Naive thymus-derived CD4-positive, alpha-beta T cell (primary cell): ENCODE measurements at regions not wholly inside any gene's neighbourhood (a gene's known extent, or its start where the extent isn't known, plus 50 kb on each side); places are given as distances from the start of the nearest gene placed in this dataset.
"Not testable (repeated sequence)": the region's sequence is repeated elsewhere in the genome, so short reads cannot be mapped to it uniquely, and the experiment has no call there.

Experiments used
- ATAC-seq: fragments of 150-1000 bp; cut with Tn5 transposase; 2 replicates; pipeline ENCODE4 v1.10.0; 2021; ENCODE audit warnings: mild to moderate bottlenecking, moderate library complexity
- CTCF ChIA-PET: fragments of 350-600 bp; sonication (Branson Sonifier 250); formaldehyde crosslinking; loops from one replicate; lab custom pipeline; 2021; ENCODE audit warnings: antibody characterized with exemption; lab: Charles Lee
- POLR2A ChIA-PET: fragments of 350-600 bp; sonication (Branson Sonifier 250); formaldehyde crosslinking; loops from one replicate; lab custom pipeline; 2021; ENCODE audit warnings: antibody characterized with exemption, inconsistent platforms; lab: Charles Lee
- DNase-seq, 9 donors: peaks; one replicate each; pipeline versions ENCODE4 v3.0.0 to v3.0.0-alpha.2; 2020 to 2022; ENCODE audit warnings: mixed read lengths in 1 of 9
- H3K27ac ChIP-seq: one replicate; pipeline ENCODE4 v1.7.0; 2013; ENCODE audit warnings: mild to moderate bottlenecking, low read depth, low read length, moderate library complexity
- H3K27me3 ChIP-seq, 2 donors: one replicate each; pipeline ENCODE4 v1.7.0; 2013; ENCODE audit warnings: low read length in 2 of 2, mild to moderate bottlenecking in 2 of 2, moderate library complexity in 2 of 2; ENCODE audit not compliant: control insufficient read depth in 2 of 2, insufficient read depth in 2 of 2
- H3K36me3 ChIP-seq, 3 experiments: 1 replicate in 2 of 3; 2 replicates in 1 of 3; pipeline ENCODE4 v1.7.0; 2013; ENCODE audit warnings: low read length in 3 of 3, mild to moderate bottlenecking in 3 of 3, moderate library complexity in 1 of 3; ENCODE audit not compliant: insufficient read depth in 3 of 3, control insufficient read depth in 2 of 3
- H3K4me1 ChIP-seq, 2 donors: one replicate each; pipeline ENCODE4 v1.7.0; 2013; ENCODE audit warnings: low read length in 2 of 2, mild to moderate bottlenecking in 2 of 2, moderate library complexity in 1 of 2; ENCODE audit not compliant: control insufficient read depth in 2 of 2, insufficient read depth in 2 of 2
- H3K4me3 ChIP-seq: 2 replicates; pipeline ENCODE4 v1.7.0; 2013; ENCODE audit warnings: mild to moderate bottlenecking, low read length
- H3K9me3 ChIP-seq, 3 experiments: 1 replicate in 2 of 3; 2 replicates in 1 of 3; pipeline ENCODE4 v1.7.0; 2013; ENCODE audit warnings: low read length in 3 of 3; ENCODE audit not compliant: control insufficient read depth in 2 of 3
- H3K27ac Mint-ChIP-seq, 9 donors: one replicate each; pipeline ENCODE4 v1.8.0; 2020 to 2022; ENCODE audit warnings: mixed read lengths in 9 of 9, mild to moderate bottlenecking in 8 of 9, moderate library complexity in 5 of 9, inconsistent platforms in 2 of 9
- H3K27me3 Mint-ChIP-seq, 5 donors: one replicate each; pipeline ENCODE4 v1.8.0; 2021 to 2022; ENCODE audit warnings: mixed read lengths in 5 of 5, mild to moderate bottlenecking in 1 of 5
- H3K36me3 Mint-ChIP-seq, 5 donors: one replicate each; pipeline ENCODE4 v1.8.0; 2020 to 2022; ENCODE audit warnings: mixed read lengths in 5 of 5, mild to moderate bottlenecking in 3 of 5, inconsistent platforms in 1 of 5
- H3K4me1 Mint-ChIP-seq, 7 donors: one replicate each; pipeline ENCODE4 v1.8.0; 2020 to 2022; ENCODE audit warnings: mixed read lengths in 7 of 7, mild to moderate bottlenecking in 3 of 7, inconsistent platforms in 1 of 7
- H3K4me3 Mint-ChIP-seq, 10 donors: one replicate each; pipeline ENCODE4 v1.8.0; 2020 to 2022; ENCODE audit warnings: mild to moderate bottlenecking in 10 of 10, mixed read lengths in 10 of 10, moderate library complexity in 6 of 10, inconsistent platforms in 2 of 10
- H3K9me3 Mint-ChIP-seq, 11 donors: one replicate each; pipeline ENCODE4 v1.8.0; 2020 to 2022; ENCODE audit warnings: mixed read lengths in 11 of 11, mild to moderate bottlenecking in 4 of 11, inconsistent platforms in 1 of 11, moderate library complexity in 1 of 11
- intact Hi-C, 2 donors: fragments of 100-400 bp; cut with micrococcal nuclease; formaldehyde crosslinking; loops; one replicate each; pipeline ENCODE4 v1.15.1; 2023

DNA sequence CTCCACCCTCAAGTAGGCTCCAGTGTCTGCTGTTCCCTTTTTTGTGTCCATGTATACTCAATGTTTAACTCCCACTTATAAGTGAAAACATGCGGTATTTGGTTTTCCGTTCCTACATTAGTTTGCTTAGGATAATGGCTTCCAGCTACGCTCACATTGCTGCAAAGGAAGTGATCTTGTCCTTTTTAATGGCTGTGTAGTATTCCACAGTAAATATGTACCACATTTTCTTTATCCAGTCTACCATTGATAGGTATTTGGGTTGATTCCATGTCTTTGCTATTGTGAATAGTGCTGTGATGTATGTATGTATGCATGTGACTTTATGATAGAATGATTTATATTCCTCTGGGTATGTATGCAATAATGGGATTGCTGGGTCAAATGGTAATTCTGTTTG is 144.6 kb downstream of the BRD1 start:
- Mint-ChIP-seq H3K36me3 (peaks cover 0 to 4% (median 0%) of the 10 kb centered on the region in 5 donors), H3K27ac (no peak overlapping the region), H3K9me3 (peaks cover 0 to 5% (median 0%) of the 10 kb centered on the region in 11 donors), H3K4me3 (no peak overlapping the region), H3K27me3 (peaks cover 0 to 37% (median 0%) of the 10 kb centered on the region in 5 donors), H3K4me1 (peaks cover 0 to 12% (median 12%) of the 10 kb centered on the region in 7 donors)
- ATAC-seq, result no peak
- ChIA-PET CTCF (no interaction called here), POLR2A (no interaction called here)
- H3K9me3 ChIP-seq, result no peaks in the 10 kb centered on the region
- intact Hi-C loops, result no loop called here
- peaks cover 0 to 6% of the 10 kb centered on the region in 2 donors for H3K4me1 ChIP-seq
- H3K36me3 ChIP-seq, result no peaks in the 10 kb centered on the region
- no peak for DNase-seq
- no peaks in the 10 kb centered on the region for H3K27me3 ChIP-seq
- no peak overlapping the region for H3K4me3 ChIP-seq
- no peak overlapping the region for H3K27ac ChIP-seq

- intact Hi-C loops, H3K9me3 ChIP-seq, CTCF ChIA-PET, H3K4me3 Mint-ChIP-seq, H3K36me3 ChIP-seq, ATAC-seq, H3K4me3 ChIP-seq, DNase-seq, H3K9me3 Mint-ChIP-seq, H3K4me1 ChIP-seq, POLR2A ChIA-PET, H3K36me3 Mint-ChIP-seq, H3K27me3 ChIP-seq, H3K27ac Mint-ChIP-seq, H3K27ac ChIP-seq: not testable (repeated sequence)
- Mint-ChIP-seq H3K27me3 (peaks cover 0 to 37% (median 0%) of the 10 kb centered on the region in 5 donors), H3K4me1 (peaks cover 0 to 14% (median 12%) of the 10 kb centered on the region in 7 donors)
Measured at GRCh38 chr22:49680819-49681218, 146.9 kb downstream of the BRD1 start.

GRCh38 chr22:49678842-49679170 is 148.9 kb downstream of the BRD1 start:
- H3K36me3 ChIP-seq, result no peaks in the 10 kb centered on the region
- ChIA-PET CTCF (no interaction called here), POLR2A (no interaction called here)
- Mint-ChIP-seq H3K4me3 (peak overlapping the region in 9 of 10 donors; percentile 54 to 78 (median 72)), H3K27me3 (peaks cover 0 to 44% (median 0%) of the 10 kb centered on the region in 5 donors), H3K36me3 (peaks cover 0 to 4% (median 0%) of the 10 kb centered on the region in 5 donors), H3K27ac (peak overlapping the region in 8 of 9 donors; percentile 34 to 90 (median 86)), H3K9me3 (peaks cover 0 to 5% (median 0%) of the 10 kb centered on the region in 11 donors), H3K4me1 (peaks cover 0 to 16% (median 13%) of the 10 kb centered on the region in 7 donors)
- no peaks in the 10 kb centered on the region for H3K9me3 ChIP-seq
- ATAC-seq, result no peak
- no peak overlapping the region for H3K27ac ChIP-seq
- no peak for DNase-seq
- peaks cover 0 to 6% of the 10 kb centered on the region in 2 donors for H3K4me1 ChIP-seq
- no peak overlapping the region for H3K4me3 ChIP-seq
- H3K27me3 ChIP-seq, result no peaks in the 10 kb centered on the region
- intact Hi-C loops, result no loop called here

GRCh38 chr22:49678137-49678841 is 149.4 kb downstream of the BRD1 start:
- peaks cover 0 to 43% (median 0%) of the 10 kb centered on the region in 5 donors for H3K27me3 Mint-ChIP-seq
- CTCF ChIA-PET, result no interaction called here
- H3K27me3 ChIP-seq, result no peaks in the 10 kb centered on the region
- H3K36me3 ChIP-seq, result no peaks in the 10 kb centered on the region
- H3K36me3 Mint-ChIP-seq, result peaks cover 0 to 4% (median 0%) of the 10 kb centered on the region in 5 donors
- no peaks in the 10 kb centered on the region for H3K9me3 ChIP-seq
- no peak overlapping the region for H3K4me3 ChIP-seq
- peak overlapping the region in 9 of 10 donors; percentile 54 to 78 (median 72) for H3K4me3 Mint-ChIP-seq
- no peak overlapping the region for H3K27ac ChIP-seq
- H3K27ac Mint-ChIP-seq, result peak overlapping the region in 8 of 9 donors; percentile 38 to 90 (median 86)
- H3K4me1 Mint-ChIP-seq, result peaks cover 0 to 16% (median 13%) of the 10 kb centered on the region in 7 donors
- H3K4me1 ChIP-seq, result peaks cover 0 to 6% of the 10 kb centered on the region in 2 donors
- POLR2A ChIA-PET, result interaction anchor here (1.4 kb wide), 1 partner anchor 91 kb away, joined by 3 read pairs; no protein-coding TSS in a partner anchor
- H3K9me3 Mint-ChIP-seq, result peaks cover 0 to 5% (median 0%) of the 10 kb centered on the region in 11 donors
- peak in 6 of 9 donors; percentile 4 to 42 (median 29) for DNase-seq
- peak; percentile 32 for ATAC-seq
- intact Hi-C loops, result no loop called here

DNA sequence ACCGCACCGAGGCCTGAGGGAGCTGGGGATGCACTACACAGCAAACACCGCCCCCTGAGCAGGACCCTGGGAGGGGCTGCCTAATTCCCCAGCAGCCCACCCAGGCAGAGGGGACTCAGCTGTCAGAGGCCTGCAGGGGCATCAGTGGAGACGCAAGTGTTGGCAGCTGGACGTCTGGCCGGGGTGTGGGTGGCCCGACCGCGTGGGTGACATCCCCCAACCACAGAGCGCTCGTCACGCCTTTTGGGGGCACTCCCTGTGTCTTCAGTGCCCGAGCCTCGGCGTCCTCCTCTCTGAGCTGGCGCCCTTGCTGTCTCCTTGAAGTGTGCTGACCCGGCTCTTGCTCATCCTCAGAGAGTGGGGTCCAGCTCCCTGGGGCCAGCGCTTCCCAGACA is 150.2 kb downstream of the BRD1 start:
- DNase-seq, result no peak
- Mint-ChIP-seq H3K4me1 (peaks cover 0 to 16% (median 13%) of the 10 kb centered on the region in 7 donors), H3K4me3 (no peak overlapping the region), H3K27ac (peak overlapping the region in 1 of 9 donors; percentile 61), H3K9me3 (no peaks in the 10 kb centered on the region), H3K27me3 (peaks cover 0 to 43% (median 0%) of the 10 kb centered on the region in 5 donors), H3K36me3 (peaks cover 0 to under 1% (median 0%) of the 10 kb centered on the region in 5 donors)
- ChIA-PET POLR2A (interaction anchor here (1.4 kb wide), 1 partner anchor 90 kb away, joined by 3 read pairs; no protein-coding TSS in a partner anchor), CTCF (no interaction called here)
- peaks cover 0 to 6% of the 10 kb centered on the region in 2 donors for H3K4me1 ChIP-seq
- ATAC-seq, result no peak
- H3K27ac ChIP-seq, result no peak overlapping the region
- H3K27me3 ChIP-seq, result no peaks in the 10 kb centered on the region
- no peaks in the 10 kb centered on the region for H3K36me3 ChIP-seq
- H3K9me3 ChIP-seq, result no peaks in the 10 kb centered on the region
- intact Hi-C loops, result no loop called here
- no peak overlapping the region for H3K4me3 ChIP-seq

- H3K27ac ChIP-seq, result no peak overlapping the region
- POLR2A ChIA-PET, result interaction anchor here (1.4 kb wide), 1 partner anchor 89 kb away, joined by 3 read pairs; no protein-coding TSS in a partner anchor
- H3K27me3 ChIP-seq, result no peaks in the 10 kb centered on the region
- H3K36me3 Mint-ChIP-seq, result no peaks in the 10 kb centered on the region
- peak overlapping the region in 5 of 9 donors; percentile 49 to 76 (median 67) for H3K27ac Mint-ChIP-seq
- H3K27me3 Mint-ChIP-seq, result peaks cover 0 to 41% (median under 1%) of the 10 kb centered on the region in 5 donors
- H3K36me3 ChIP-seq, result no peaks in the 10 kb centered on the region
- CTCF ChIA-PET, result no interaction called here
- intact Hi-C loops, result no loop called here
- no peak for ATAC-seq
- peak in 1 of 9 donors; percentile 4 for DNase-seq
- H3K9me3 Mint-ChIP-seq, result no peaks in the 10 kb centered on the region
- H3K4me3 ChIP-seq, result no peak overlapping the region
- H3K4me3 Mint-ChIP-seq, result no peak overlapping the region
- no peaks in the 10 kb centered on the region for H3K9me3 ChIP-seq
- peaks cover 0 to 16% (median 13%) of the 10 kb centered on the region in 7 donors for H3K4me1 Mint-ChIP-seq
- peaks cover 0 to 6% of the 10 kb centered on the region in 2 donors for H3K4me1 ChIP-seq
Measured at GRCh38 chr22:49676783-49677494, 150.7 kb downstream of the BRD1 start.
